H1 (cell line): ENCODE measurements at regions not wholly inside any gene's neighbourhood (a gene's known extent, or its start where the extent isn't known, plus 50 kb on each side); places are given as distances from the start of the nearest gene placed in this dataset.

Experiments
- CTCF ChIA-PET: fragments of 300-600 bp; sonication (Branson Sonifier 250); formaldehyde crosslinking; loops from one replicate; lab custom pipeline; 2021; ENCODE audit not compliant: partially characterized antibody; lab: Charles Lee
- POLR2A ChIA-PET: fragments of 300-600 bp; sonication (Branson Sonifier 250); formaldehyde crosslinking; loops from one replicate; lab custom pipeline; 2021; ENCODE audit warnings: inconsistent platforms; ENCODE audit not compliant: partially characterized antibody; lab: Charles Lee
- DNase-seq, 2 experiments: peaks; one replicate each; pipeline versions ENCODE4 v3.0.0 to v3.0.0-alpha.2; 2010 to 2022; ENCODE audit warnings: low spot score in 2 of 2, low read depth in 1 of 2, mixed read lengths in 1 of 2
- FAIRE-seq: peaks from 2 replicates; lab custom pipeline; 2011; peaks lifted over from hg19 to GRCh38; lab: Jason Lieb, UNC
- H2AFZ ChIP-seq: 2 replicates; pipeline ENCODE4 v1.8.1; 2012; ENCODE audit warnings: low read length, inconsistent platforms
- H2AK5ac ChIP-seq: 2 replicates; pipeline ENCODE4 v1.6.1; 2013; ENCODE audit warnings: low read depth, low read length
- H2BK120ac ChIP-seq: replicated peaks from 2 replicates; pipeline ENCODE3; 2013; ENCODE audit warnings: low read depth, low read length, inconsistent platforms
- H2BK12ac ChIP-seq: 2 replicates; pipeline ENCODE4 v1.6.1; 2013; ENCODE audit warnings: low read depth, low read length
- H2BK15ac ChIP-seq: 2 replicates; pipeline ENCODE4 v1.6.1; 2013; ENCODE audit warnings: low read length
- H2BK20ac ChIP-seq: 2 replicates; pipeline ENCODE4 v1.6.1; 2013; ENCODE audit warnings: low read length
- H2BK5ac ChIP-seq: 2 replicates; pipeline ENCODE4 v1.6.1; 2013; ENCODE audit warnings: low read depth, low read length
- H3K14ac ChIP-seq: 2 replicates; pipeline ENCODE4 v1.6.1; 2013; ENCODE audit warnings: inconsistent platforms; ENCODE audit not compliant: insufficient read length
- H3K18ac ChIP-seq: 2 replicates; pipeline ENCODE4 v1.6.1; 2013; ENCODE audit warnings: low read length; ENCODE audit errors: extremely low read depth
- H3K23ac ChIP-seq: 2 replicates; pipeline ENCODE4 v1.6.1; 2013; ENCODE audit warnings: inconsistent platforms; ENCODE audit not compliant: insufficient read length
- H3K23me2 ChIP-seq: 2 replicates; pipeline ENCODE4 v1.6.1; 2013; ENCODE audit warnings: low read depth, low read length
- H3K27ac ChIP-seq: 2 replicates; pipeline ENCODE4 v1.6.1; 2011; ENCODE audit warnings: low read depth, low read length, inconsistent platforms
- H3K27me3 ChIP-seq, 4 experiments: replicated peaks in 1 of 4; 1 replicate in 1 of 4; 2 replicates in 3 of 4; pipeline versions ENCODE4 v1.6.1 to v1.8.1; 2011 to 2013; ENCODE audit warnings: low read length in 3 of 4, mild to moderate bottlenecking in 3 of 4, inconsistent platforms in 2 of 4, mixed read lengths in 2 of 4, moderate library complexity in 1 of 4; ENCODE audit not compliant: control insufficient read depth in 3 of 4, insufficient read depth in 3 of 4; ENCODE audit errors: extremely low read depth in 1 of 4
- H3K36me3 ChIP-seq, 4 experiments: 2 replicates each; pipeline versions ENCODE4 v1.6.1 to v1.8.1; 2011 to 2013; ENCODE audit warnings: mild to moderate bottlenecking in 4 of 4, low read length in 3 of 4, moderate library complexity in 2 of 4, control low read depth in 1 of 4, inconsistent platforms in 1 of 4; ENCODE audit not compliant: insufficient read depth in 4 of 4, control insufficient read depth in 2 of 4
- H3K4ac ChIP-seq: replicated peaks from 2 replicates; pipeline ENCODE3; 2013; ENCODE audit warnings: low read length, low read depth, mixed read lengths, inconsistent platforms; ENCODE audit not compliant: insufficient read length
- H3K4me1 ChIP-seq, 4 experiments: replicated peaks in 1 of 4; 1 replicate in 1 of 4; 2 replicates in 3 of 4; pipeline versions ENCODE4 v1.6.1 to v1.8.1; 2011 to 2013; ENCODE audit warnings: low read length in 3 of 4, inconsistent platforms in 2 of 4, mixed read lengths in 1 of 4; ENCODE audit not compliant: insufficient read depth in 4 of 4, control insufficient read depth in 3 of 4
- H3K4me2 ChIP-seq, 2 experiments: 2 replicates each; pipeline versions ENCODE4 v1.6.1 to v1.8.1; 2011 to 2013; ENCODE audit warnings: low read depth in 2 of 2, low read length in 2 of 2, control low read depth in 1 of 2, inconsistent platforms in 1 of 2, mild to moderate bottlenecking in 1 of 2; ENCODE audit not compliant: insufficient read depth in 1 of 2
- H3K4me3 ChIP-seq, 4 experiments: fragments of 200-600, 300-600 bp in 1 of 4; sonication (generic), shearing (Covaris generic), sonication (Bioruptor Twin) in 1 of 4; 2 replicates each; pipeline versions ENCODE4 v1.5.1 to v1.8.1; 2011 to 2016; ENCODE audit warnings: low read length in 4 of 4, low read depth in 3 of 4, control low read depth in 2 of 4, inconsistent platforms in 2 of 4, mild to moderate bottlenecking in 2 of 4, mixed read lengths in 1 of 4, moderate library complexity in 1 of 4; ENCODE audit not compliant: insufficient read depth in 2 of 4; ENCODE audit errors: extremely low read depth in 1 of 4
- H3K56ac ChIP-seq: replicated peaks from 2 replicates; pipeline ENCODE3; 2013; ENCODE audit warnings: low read depth, mild to moderate bottlenecking, mixed read lengths, low read length, inconsistent platforms; ENCODE audit not compliant: insufficient read length
- H3K79me1 ChIP-seq: 2 replicates; pipeline ENCODE4 v1.6.1; 2013; ENCODE audit warnings: low read depth, low read length, control low read depth
- H3K79me2 ChIP-seq, 2 experiments: 2 replicates each; pipeline versions ENCODE4 v1.6.1 to v1.8.1; 2012 to 2013; ENCODE audit warnings: low read length in 2 of 2, mild to moderate bottlenecking in 2 of 2, inconsistent platforms in 1 of 2; ENCODE audit not compliant: insufficient read depth in 2 of 2, control insufficient read depth in 1 of 2
- H3K9ac ChIP-seq, 4 experiments: replicated peaks in 1 of 4; 1 replicate in 1 of 4; 2 replicates in 3 of 4; pipeline versions ENCODE4 v1.6.1 to v1.8.1; 2011 to 2013; ENCODE audit warnings: low read depth in 3 of 4, low read length in 3 of 4, control low read depth in 2 of 4, mild to moderate bottlenecking in 2 of 4, moderate library complexity in 2 of 4, inconsistent platforms in 1 of 4; ENCODE audit errors: extremely low read depth in 1 of 4
- H3K9me3 ChIP-seq, 2 experiments: 2 replicates each; pipeline versions ENCODE4 v1.6.1 to v1.8.1; 2012 to 2013; ENCODE audit warnings: mild to moderate bottlenecking in 2 of 2, moderate library complexity in 2 of 2, control low read depth in 1 of 2, inconsistent platforms in 1 of 2, low read depth in 1 of 2, low read length in 1 of 2, mixed read lengths in 1 of 2; ENCODE audit not compliant: insufficient read depth in 2 of 2
- H4K20me1 ChIP-seq, 2 experiments: replicated peaks in 1 of 2; 2 replicates each; pipeline versions ENCODE3 to v1.8.1; 2011 to 2013; ENCODE audit warnings: inconsistent platforms in 2 of 2, low read length in 2 of 2, mild to moderate bottlenecking in 1 of 2; ENCODE audit not compliant: insufficient read depth in 2 of 2, control insufficient read depth in 1 of 2
- H4K5ac ChIP-seq: 2 replicates; pipeline ENCODE4 v1.6.1; 2013; ENCODE audit warnings: low read length, low read depth, mixed read lengths, inconsistent platforms; ENCODE audit not compliant: insufficient read length
- H4K8ac ChIP-seq: 2 replicates; pipeline ENCODE4 v1.8.0; 2013; ENCODE audit warnings: mild to moderate bottlenecking, moderate library complexity, low read length, inconsistent platforms; ENCODE audit not compliant: insufficient read depth; ENCODE audit errors: extremely low read depth
- H4K91ac ChIP-seq: replicated peaks from 2 replicates; pipeline ENCODE3; 2013; ENCODE audit warnings: low read length, mixed read lengths, inconsistent platforms; ENCODE audit not compliant: insufficient read length
- BACH1 ChIP-seq: IDR thresholded peaks from 2 replicates; pipeline ENCODE4 v1.6.1; 2012; ENCODE audit warnings: low read length, improper control_type of control experiment
- BCL11A ChIP-seq, 2 experiments: IDR thresholded peaks; one replicate each; pipeline ENCODE4 v1.6.1; 2011; ENCODE audit warnings: low read depth in 2 of 2, low read length in 2 of 2, mild to moderate bottlenecking in 2 of 2
- CBX8 ChIP-seq: fragments of 300-800, 300-1000 bp; sonication (generic); IDR thresholded peaks from 2 replicates; pipeline ENCODE4 v1.7.1; 2016; ENCODE audit warnings: low read depth, low read length, borderline replicate concordance
- CHD1 ChIP-seq: IDR thresholded peaks from 2 replicates; pipeline ENCODE4 v1.6.1; 2012; ENCODE audit warnings: low read depth, low read length, improper control_type of control experiment
- CTBP2 ChIP-seq: IDR thresholded peaks from 2 replicates; pipeline ENCODE4 v1.7.0; 2011; ENCODE audit warnings: borderline replicate concordance, mild to moderate bottlenecking, moderate library complexity, mixed read lengths, low read length; ENCODE audit not compliant: insufficient read depth, insufficient read length
- FOSL1 ChIP-seq: IDR thresholded peaks from 2 replicates; pipeline ENCODE4 v1.6.1; 2011; ENCODE audit warnings: mild to moderate bottlenecking, low read depth, low read length, moderate library complexity; ENCODE audit not compliant: insufficient read depth
- NANOG ChIP-seq: IDR thresholded peaks from 2 replicates; pipeline ENCODE4 v1.6.1; 2011; ENCODE audit warnings: low read length, low read depth, mild to moderate bottlenecking, inconsistent platforms; ENCODE audit not compliant: insufficient read depth, poor library complexity, severe bottlenecking
- NRF1 ChIP-seq: IDR thresholded peaks from 2 replicates; pipeline ENCODE4 v1.6.1; 2011; ENCODE audit warnings: mild to moderate bottlenecking, low read depth, low read length, improper control_type of control experiment
- RAD21 ChIP-seq, 2 experiments: IDR thresholded peaks in 1 of 2; conservative IDR thresholded peaks in 1 of 2; 2 replicates each; pipeline ENCODE4 v1.6.1; 2011; ENCODE audit warnings: low read depth in 2 of 2, low read length in 2 of 2, improper control_type of control experiment in 1 of 2, inconsistent platforms in 1 of 2, mild to moderate bottlenecking in 1 of 2, moderate library complexity in 1 of 2
- SIN3A ChIP-seq, 2 experiments: IDR thresholded peaks in 1 of 2; conservative IDR thresholded peaks in 1 of 2; 2 replicates each; pipeline ENCODE4 v1.6.1; 2011 to 2012; ENCODE audit warnings: low read length in 2 of 2, improper control_type of control experiment in 1 of 2, low read depth in 1 of 2, mild to moderate bottlenecking in 1 of 2
- SP2 ChIP-seq: IDR thresholded peaks from 2 replicates; pipeline ENCODE4 v1.6.1; 2012; ENCODE audit warnings: mild to moderate bottlenecking, low read length, inconsistent platforms
- SRF ChIP-seq: IDR thresholded peaks from 2 replicates; pipeline ENCODE4 v1.6.1; 2011; ENCODE audit warnings: mild to moderate bottlenecking, low read depth, low read length, moderate library complexity

DNA sequence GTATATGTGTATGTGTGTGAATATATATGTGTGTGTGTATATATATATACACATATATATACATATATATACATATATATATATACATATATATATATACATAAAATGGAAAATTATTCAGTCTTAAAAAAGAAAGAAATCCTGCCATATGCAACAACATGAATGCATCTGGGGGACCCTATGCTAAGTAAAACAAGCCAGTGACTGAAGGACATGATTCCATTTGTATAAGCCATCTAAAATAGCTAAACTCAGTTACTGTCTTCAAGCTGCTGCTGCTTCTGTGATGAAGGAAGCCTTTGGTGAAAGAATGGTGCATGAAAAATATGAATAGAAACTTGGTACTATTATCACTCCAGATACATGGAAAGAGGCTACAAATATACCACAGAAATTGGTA is 118.6 kb downstream of the ATXN7L3B start:
- Histone ChIP-seq H3K23ac (no peak overlapping the region), H2BK5ac (no peak overlapping the region), H3K14ac (no peak overlapping the region), H3K36me3 (no peaks in the 10 kb centered on the region), H4K20me1 (no peaks in the 10 kb centered on the region), H3K27ac (no peak overlapping the region), H2AFZ (no peak overlapping the region), H3K4me1 (no peaks in the 10 kb centered on the region), H4K91ac (no peak overlapping the region), H4K5ac (no peak overlapping the region), H3K79me1 (no peaks in the 10 kb centered on the region), H3K4ac (no peak overlapping the region), H2AK5ac (no peak overlapping the region), H3K23me2 (no peaks in the 10 kb centered on the region), H2BK12ac (no peak overlapping the region), H3K4me2 (no peak overlapping the region), H3K18ac (no peak overlapping the region), H3K9me3 (no peaks in the 10 kb centered on the region), H4K8ac (no peak overlapping the region), H3K9ac (no peak overlapping the region), H3K56ac (no peak overlapping the region), H2BK15ac (no peak overlapping the region), H2BK20ac (no peak overlapping the region), H3K4me3 (no peak overlapping the region), H3K79me2 (no peaks in the 10 kb centered on the region), H2BK120ac (no peak overlapping the region), H3K27me3 (no peaks in the 10 kb centered on the region)
- POLR2A ChIA-PET = no interaction called here
- FAIRE-seq = no peak
- DNase-seq = no peak
- TF ChIP-seq NANOG = no peak
- no peak for TF ChIP-seq SRF
- TF ChIP-seq NRF1 = no peak
- no peak for TF ChIP-seq BACH1
- TF ChIP-seq RAD21 (IDR thresholded peaks at IDR 0.05 in 1 of 2, conservative IDR thresholded peaks at IDR 0.05 in 1 of 2; ENCODE audit: low read depth in 2 of 2, low read length in 2 of 2) = no peak
- TF ChIP-seq CBX8 = no peak
- no peak for TF ChIP-seq CHD1
- TF ChIP-seq SP2 = no peak
- TF ChIP-seq SIN3A (conservative IDR thresholded peaks at IDR 0.05 in 1 of 2, IDR thresholded peaks at IDR 0.05 in 1 of 2; ENCODE audit: low read depth in 1 of 2, low read length in 2 of 2) = no peak
- no peak for TF ChIP-seq CTBP2
- no peak for TF ChIP-seq FOSL1
- TF ChIP-seq BCL11A (IDR thresholded peaks at IDR 0.05; ENCODE audit: low read depth in 2 of 2, low read length in 2 of 2) = no peak
- CTCF ChIA-PET = no interaction called here
